ENCODE measurements at regions not wholly inside any gene's neighbourhood (a gene's known extent, or its start where the extent isn't known, plus 50 kb on each side); places are given as distances from the start of the nearest gene placed in this dataset.

DNA sequence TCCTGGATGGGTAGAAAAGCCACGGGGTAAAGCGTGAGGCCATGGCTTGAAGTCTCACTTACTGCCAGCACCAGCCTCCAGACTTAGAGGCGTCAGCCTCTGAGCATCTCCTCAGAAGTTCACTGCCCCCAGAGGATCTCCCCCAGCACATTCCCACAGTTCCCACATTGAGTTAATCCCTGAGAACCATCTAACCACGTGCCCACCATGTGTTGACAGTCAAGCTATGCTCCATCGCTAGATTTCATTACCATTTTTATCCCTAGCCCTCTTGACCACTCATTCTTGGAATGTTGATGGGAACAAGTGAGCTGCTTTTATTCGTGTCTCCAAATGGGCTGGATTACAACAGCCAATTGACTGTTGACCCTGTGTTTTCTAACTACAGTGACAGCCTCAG, 283.3 kb upstream of the IRX1 start:
- TF ChIP-seq, protein P1, sequence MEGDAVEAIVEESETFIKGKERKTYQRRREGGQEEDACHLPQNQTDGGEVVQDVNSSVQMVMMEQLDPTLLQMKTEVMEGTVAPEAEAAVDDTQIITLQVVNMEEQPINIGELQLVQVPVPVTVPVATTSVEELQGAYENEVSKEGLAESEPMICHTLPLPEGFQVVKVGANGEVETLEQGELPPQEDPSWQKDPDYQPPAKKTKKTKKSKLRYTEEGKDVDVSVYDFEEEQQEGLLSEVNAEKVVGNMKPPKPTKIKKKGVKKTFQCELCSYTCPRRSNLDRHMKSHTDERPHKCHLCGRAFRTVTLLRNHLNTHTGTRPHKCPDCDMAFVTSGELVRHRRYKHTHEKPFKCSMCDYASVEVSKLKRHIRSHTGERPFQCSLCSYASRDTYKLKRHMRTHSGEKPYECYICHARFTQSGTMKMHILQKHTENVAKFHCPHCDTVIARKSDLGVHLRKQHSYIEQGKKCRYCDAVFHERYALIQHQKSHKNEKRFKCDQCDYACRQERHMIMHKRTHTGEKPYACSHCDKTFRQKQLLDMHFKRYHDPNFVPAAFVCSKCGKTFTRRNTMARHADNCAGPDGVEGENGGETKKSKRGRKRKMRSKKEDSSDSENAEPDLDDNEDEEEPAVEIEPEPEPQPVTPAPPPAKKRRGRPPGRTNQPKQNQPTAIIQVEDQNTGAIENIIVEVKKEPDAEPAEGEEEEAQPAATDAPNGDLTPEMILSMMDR (IDR thresholded peaks at IDR 0.05): no peak
- TF ChIP-seq GABPB1 (CRISPR knock-in tag; IDR thresholded peaks at IDR 0.05) (no peak), NR1H2 (CRISPR knock-in tag; IDR thresholded peaks at IDR 0.05) (no peak), NR2C2 (CRISPR knock-in tag; IDR thresholded peaks at IDR 0.05) (no peak)
- TF ChIP-seq, protein P2, sequence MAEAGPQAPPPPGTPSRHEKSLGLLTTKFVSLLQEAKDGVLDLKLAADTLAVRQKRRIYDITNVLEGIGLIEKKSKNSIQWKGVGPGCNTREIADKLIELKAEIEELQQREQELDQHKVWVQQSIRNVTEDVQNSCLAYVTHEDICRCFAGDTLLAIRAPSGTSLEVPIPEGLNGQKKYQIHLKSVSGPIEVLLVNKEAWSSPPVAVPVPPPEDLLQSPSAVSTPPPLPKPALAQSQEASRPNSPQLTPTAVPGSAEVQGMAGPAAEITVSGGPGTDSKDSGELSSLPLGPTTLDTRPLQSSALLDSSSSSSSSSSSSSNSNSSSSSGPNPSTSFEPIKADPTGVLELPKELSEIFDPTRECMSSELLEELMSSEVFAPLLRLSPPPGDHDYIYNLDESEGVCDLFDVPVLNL (CRISPR knock-in tag; IDR thresholded peaks at IDR 0.05; ENCODE audit: borderline replicate concordance, low read depth): no peak

Measured in WTC11 (cell line).